WTC11 (cell line): ENCODE measurements at regions not wholly inside any gene's neighbourhood (a gene's known extent, or its start where the extent isn't known, plus 50 kb on each side); places are given as distances from the start of the nearest gene placed in this dataset.

ENCODE experiments used
- AFF4 ChIP-seq: sonication (generic); formaldehyde crosslinking; IDR thresholded peaks from 2 replicates; pipeline ENCODE4 v1.8.1; 2023; ENCODE audit warnings: mild to moderate bottlenecking, missing genetic modification reagents, borderline replicate concordance
- CREB1 ChIP-seq: sonication (generic); formaldehyde crosslinking; IDR thresholded peaks from 2 replicates; pipeline ENCODE4 v1.8.0; 2023; ENCODE audit warnings: mild to moderate bottlenecking, missing genetic modification reagents
- CTCF ChIP-seq: fragments of 200-600 bp; IDR thresholded peaks from 2 replicates; pipeline ENCODE4 v1.8.0; 2022; ENCODE audit warnings: antibody characterized with exemption
- E2F1 ChIP-seq: sonication (generic); formaldehyde crosslinking; IDR thresholded peaks from 2 replicates; pipeline ENCODE4 v1.8.0; 2022; ENCODE audit warnings: mild to moderate bottlenecking, missing genetic modification reagents
- FOXJ3 ChIP-seq: sonication (generic); formaldehyde crosslinking; IDR thresholded peaks from 2 replicates; pipeline ENCODE4 v1.9.0; 2021; ENCODE audit warnings: missing genetic modification reagents, mild to moderate bottlenecking, borderline replicate concordance
- MAX ChIP-seq: sonication (generic); formaldehyde crosslinking; IDR thresholded peaks from 2 replicates; pipeline ENCODE4 v1.8.0; 2022; ENCODE audit warnings: mild to moderate bottlenecking, missing genetic modification reagents
- PRDM15 ChIP-seq: sonication (generic); formaldehyde crosslinking; IDR thresholded peaks from 2 replicates; pipeline ENCODE4 v1.8.0; 2022; ENCODE audit warnings: missing genetic modification reagents
- TCF7 ChIP-seq: sonication (generic); formaldehyde crosslinking; IDR thresholded peaks from 2 replicates; pipeline ENCODE4 v1.8.0; 2022; ENCODE audit warnings: mild to moderate bottlenecking, low read depth, missing genetic modification reagents, moderate library complexity
- ZNF512 ChIP-seq: sonication (generic); formaldehyde crosslinking; IDR thresholded peaks from 2 replicates; pipeline ENCODE4 v1.8.1; 2022; ENCODE audit warnings: missing genetic modification reagents, borderline replicate concordance

- TF ChIP-seq CREB1 (CRISPR knock-in tag) (no peak), CTCF (no peak), TCF7 (no peak), MAX (CRISPR knock-in tag) (no peak), E2F1 (CRISPR knock-in tag) (no peak), PRDM15 (no peak), AFF4 (CRISPR knock-in tag) (no peak), ZNF512 (CRISPR knock-in tag) (no peak), FOXJ3 (CRISPR knock-in tag) (no peak)
These were observed 582.1 kb upstream of the DSEL start for GRCh38 chr18:68098655-68099054.
